Progenitor cell of endocrine pancreas (in vitro differentiated cells): ENCODE measurements at regions not wholly inside any gene's neighbourhood (a gene's known extent, or its start where the extent isn't known, plus 50 kb on each side); places are given as distances from the start of the nearest gene placed in this dataset.

Experiments used
- DNase-seq: peaks from one replicate; pipeline ENCODE4 v3.0.0; 2021; ENCODE audit warnings: low spot score; ENCODE audit not compliant: unreplicated experiment
- H3K27ac Mint-ChIP-seq: 2 replicates; pipeline ENCODE4 v1.8.0; 2021; ENCODE audit warnings: mild to moderate bottlenecking, moderate library complexity, mixed read lengths
- H3K27me3 Mint-ChIP-seq: 2 replicates; pipeline ENCODE4 v1.8.0; 2021; ENCODE audit warnings: mixed read lengths
- H3K36me3 Mint-ChIP-seq: 2 replicates; pipeline ENCODE4 v1.8.0; 2022; ENCODE audit warnings: mixed read lengths; ENCODE audit not compliant: insufficient read depth
- H3K4me1 Mint-ChIP-seq: 2 replicates; pipeline ENCODE4 v1.8.0; 2021; ENCODE audit warnings: low read depth, mixed read lengths
- H3K4me3 Mint-ChIP-seq: 2 replicates; pipeline ENCODE4 v1.8.0; 2021; ENCODE audit warnings: low read depth, mild to moderate bottlenecking, moderate library complexity, mixed read lengths
- H3K9me3 Mint-ChIP-seq: 2 replicates; pipeline ENCODE4 v1.8.0; 2021; ENCODE audit warnings: low read depth, mixed read lengths
- CTCF ChIP-seq: fragments of 200-600 bp; sonication (generic); IDR thresholded peaks from one replicate; pipeline ENCODE4 v1.5.0; 2021; ENCODE audit warnings: antibody characterized with exemption, mild to moderate bottlenecking; ENCODE audit not compliant: unreplicated experiment

GRCh38 chr3:167909952-167910351 lies 174.4 kb downstream of the SERPINI1 start:
- no peak overlapping the region for H3K27ac Mint-ChIP-seq
- peaks cover 78% of the 10 kb centered on the region for H3K27me3 Mint-ChIP-seq
- H3K4me1 Mint-ChIP-seq, result peaks cover 23% of the 10 kb centered on the region
- no peak for DNase-seq
- H3K36me3 Mint-ChIP-seq, result no peaks in the 10 kb centered on the region
- H3K9me3 Mint-ChIP-seq, result no peaks in the 10 kb centered on the region
- H3K4me3 Mint-ChIP-seq, result no peak overlapping the region
- TF ChIP-seq CTCF, result no peak

GRCh38 chr3:167909504-167909896 lies 174.0 kb downstream of the SERPINI1 start:
- no peak overlapping the region for H3K27ac Mint-ChIP-seq
- H3K9me3 Mint-ChIP-seq, result no peaks in the 10 kb centered on the region
- H3K36me3 Mint-ChIP-seq, result no peaks in the 10 kb centered on the region
- H3K4me3 Mint-ChIP-seq, result no peak overlapping the region
- H3K27me3 Mint-ChIP-seq, result peaks cover 75% of the 10 kb centered on the region
- no peak for TF ChIP-seq CTCF
- peaks cover 23% of the 10 kb centered on the region for H3K4me1 Mint-ChIP-seq
- no peak for DNase-seq

- H3K27ac Mint-ChIP-seq, result no peak overlapping the region
- peaks cover 23% of the 10 kb centered on the region for H3K4me1 Mint-ChIP-seq
- H3K27me3 Mint-ChIP-seq, result peaks cover 77% of the 10 kb centered on the region
- no peak for DNase-seq
- H3K9me3 Mint-ChIP-seq, result no peaks in the 10 kb centered on the region
- H3K36me3 Mint-ChIP-seq, result no peaks in the 10 kb centered on the region
- no peak overlapping the region for H3K4me3 Mint-ChIP-seq
- no peak for TF ChIP-seq CTCF
Observed at GRCh38 chr3:167908746-167909503, 173.4 kb downstream of the SERPINI1 start.

DNA sequence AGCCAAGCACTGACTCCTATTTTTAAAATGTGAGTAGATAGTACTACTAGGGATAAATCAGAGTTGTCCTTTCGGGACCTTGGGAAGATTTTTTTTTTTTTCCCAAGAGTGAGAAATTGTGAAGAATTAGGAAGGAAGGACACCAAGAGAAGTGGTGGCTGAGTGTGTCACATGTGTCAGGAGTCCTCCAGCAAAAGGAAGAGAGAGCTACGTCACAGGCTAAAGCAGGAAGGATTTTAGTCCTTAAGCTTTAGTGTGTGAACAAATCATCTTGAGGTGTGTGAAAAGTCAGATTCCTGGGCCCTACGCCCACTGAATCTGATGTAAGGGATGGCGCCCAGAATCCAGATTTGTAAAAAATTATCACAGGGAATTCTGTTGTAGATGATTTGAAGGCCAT lies 172.7 kb downstream of the SERPINI1 start:
- no peak overlapping the region for H3K4me3 Mint-ChIP-seq
- H3K27ac Mint-ChIP-seq, result no peak overlapping the region
- no peaks in the 10 kb centered on the region for H3K9me3 Mint-ChIP-seq
- TF ChIP-seq CTCF, result no peak
- H3K27me3 Mint-ChIP-seq, result peaks cover 78% of the 10 kb centered on the region
- no peaks in the 10 kb centered on the region for H3K36me3 Mint-ChIP-seq
- no peak for DNase-seq
- H3K4me1 Mint-ChIP-seq, result peaks cover 23% of the 10 kb centered on the region

DNA sequence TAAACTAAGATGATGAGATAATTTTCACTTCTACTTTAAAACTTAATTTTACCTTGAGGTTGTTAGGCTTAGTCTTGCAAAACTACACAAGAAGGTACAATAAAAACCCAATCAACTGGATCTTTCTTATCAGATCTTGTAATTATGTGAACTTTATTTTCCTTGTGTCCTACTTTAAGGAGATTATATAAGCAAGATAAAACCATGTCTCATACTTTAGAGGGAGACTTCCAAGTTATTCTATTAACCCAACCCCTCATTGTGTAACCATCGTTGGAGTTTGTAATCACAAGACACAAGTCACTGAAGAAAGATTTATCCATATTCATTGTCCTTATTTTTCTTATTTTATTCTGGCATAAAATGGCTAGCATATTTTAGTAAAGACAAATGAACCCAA lies 165.6 kb downstream of the SERPINI1 start:
- TF ChIP-seq CTCF, result no peak
- no peak for DNase-seq
- peaks cover 1% of the 10 kb centered on the region for H3K4me1 Mint-ChIP-seq
- peaks cover 52% of the 10 kb centered on the region for H3K27me3 Mint-ChIP-seq
- H3K27ac Mint-ChIP-seq, result no peak overlapping the region
- no peak overlapping the region for H3K4me3 Mint-ChIP-seq
- no peaks in the 10 kb centered on the region for H3K36me3 Mint-ChIP-seq
- H3K9me3 Mint-ChIP-seq, result no peaks in the 10 kb centered on the region
